NCI-H748 (cell line): ENCODE measurements at regions not wholly inside any gene's neighbourhood (a gene's known extent, or its start where the extent isn't known, plus 50 kb on each side); places are given as distances from the start of the nearest gene placed in this dataset.

Experiments
- DNase-seq: peaks from one replicate; lab custom pipeline; 2025; ENCODE audit not compliant: unreplicated experiment; lab: John Stamatoyannopoulos, UW

GRCh38 chr16:48905632-48906505, 295.9 kb upstream of the N4BP1 start:
- DNase-seq, result no peak

- no peak for DNase-seq
Measured at GRCh38 chr16:48904333-48904732, 294.4 kb upstream of the N4BP1 start.

GRCh38 chr16:48903039-48903438, 293.1 kb upstream of the N4BP1 start:
- DNase-seq, result peak; percentile 19

GRCh38 chr16:48901712-48902374, 291.9 kb upstream of the N4BP1 start:
- DNase-seq, result no peak

GRCh38 chr16:48899500-48899899, 289.5 kb upstream of the N4BP1 start:
- no peak for DNase-seq

GRCh38 chr16:48897698-48898205, 287.8 kb upstream of the N4BP1 start:
- DNase-seq, result no peak

- no peak for DNase-seq
Measured at GRCh38 chr16:48895142-48895541, 285.2 kb upstream of the N4BP1 start.

- no peak for DNase-seq
Measured at GRCh38 chr16:48892893-48893292, 282.9 kb upstream of the N4BP1 start.

GRCh38 chr16:48887646-48888210, 277.7 kb upstream of the N4BP1 start:
- no peak for DNase-seq

GRCh38 chr16:48885471-48885870, 275.5 kb upstream of the N4BP1 start:
- DNase-seq, result no peak

GRCh38 chr16:48881272-48881671, 271.3 kb upstream of the N4BP1 start:
- DNase-seq, result no peak

- no peak for DNase-seq
Measured at GRCh38 chr16:48879223-48880122, 269.5 kb upstream of the N4BP1 start.

GRCh38 chr16:48877946-48878345, 268.0 kb upstream of the N4BP1 start:
- DNase-seq, result no peak

GRCh38 chr16:48870141-48870540, 260.2 kb upstream of the N4BP1 start:
- no peak for DNase-seq

GRCh38 chr16:48865520-48865919, 255.5 kb upstream of the N4BP1 start:
- no peak for DNase-seq

- DNase-seq, result no peak
Measured at GRCh38 chr16:48864055-48864454, 254.1 kb upstream of the N4BP1 start.

- peak; percentile 28 for DNase-seq
Measured at GRCh38 chr16:48862087-48862532, 252.1 kb upstream of the N4BP1 start.

GRCh38 chr16:48860341-48860740, 250.4 kb upstream of the N4BP1 start:
- DNase-seq, result no peak

GRCh38 chr16:48852951-48853350, 243.0 kb upstream of the N4BP1 start:
- no peak for DNase-seq

- no peak for DNase-seq
Measured at GRCh38 chr16:48852458-48852857, 242.5 kb upstream of the N4BP1 start.
